Omental fat pad (tissue), 3 donors: ENCODE measurements at regions not wholly inside any gene's neighbourhood (a gene's known extent, or its start where the extent isn't known, plus 50 kb on each side); places are given as distances from the start of the nearest gene placed in this dataset.

ENCODE experiments used
- ATAC-seq: fragments of 150-250 bp; one replicate; pipeline ENCODE4 v1.9.1; 2016; ENCODE audit warnings: mild to moderate bottlenecking, moderate library complexity; ENCODE audit not compliant: low FRiP score
- DNase-seq: peaks from one replicate; pipeline ENCODE4 v3.0.0-alpha.2; 2019; ENCODE audit warnings: low spot score
- CTCF ChIP-seq, 3 donors: fragments of 450-650 bp; IDR thresholded peaks; one replicate each; pipeline ENCODE4 v1.5.1; 2016 to 2017; ENCODE audit warnings: antibody characterized with exemption in 3 of 3, mild to moderate bottlenecking in 3 of 3, moderate library complexity in 2 of 3

- DNase-seq, result no peak
- TF ChIP-seq CTCF (IDR thresholded peaks at IDR 0.05), result no peak
- no peak for ATAC-seq
Observed at GRCh38 chr4:65014078-65014477, 604.8 kb upstream of the TECRL start.

GRCh38 chr4:65007841-65008439 is 598.7 kb upstream of the TECRL start:
- DNase-seq (no peak), ATAC-seq (no peak)
- no peak for TF ChIP-seq CTCF (IDR thresholded peaks at IDR 0.05)

GRCh38 chr4:64975177-64975576 is 565.9 kb upstream of the TECRL start:
- no peak for TF ChIP-seq CTCF (IDR thresholded peaks at IDR 0.05)

GRCh38 chr4:64969081-64969480 is 559.8 kb upstream of the TECRL start:
- no peak for TF ChIP-seq CTCF (IDR thresholded peaks at IDR 0.05)
- DNase-seq, result no peak
- ATAC-seq, result no peak

More at GRCh38 chr4:64975177-64975576, 565.9 kb upstream of the TECRL start:
- DNase-seq (no peak), ATAC-seq (no peak)

- DNase-seq (no peak), ATAC-seq (no peak)
- TF ChIP-seq CTCF (IDR thresholded peaks at IDR 0.05), result no peak
Observed at GRCh38 chr4:64967286-64967685, 558.0 kb upstream of the TECRL start.

- TF ChIP-seq CTCF (IDR thresholded peaks at IDR 0.05), result no peak
- DNase-seq (no peak), ATAC-seq (no peak)
Observed at GRCh38 chr4:64960516-64960915, 551.3 kb upstream of the TECRL start.

GRCh38 chr4:64940698-64941097 is 531.4 kb upstream of the TECRL start:
- ATAC-seq (peak; percentile 62), DNase-seq (no peak)
- no peak for TF ChIP-seq CTCF (IDR thresholded peaks at IDR 0.05)
